Activated CD4-positive, alpha-beta T cell treated with anti-CD3 and anti-CD28 coated beads, Interleukin-2, amount 50 U/mL, for 1 hour (primary cell): ENCODE measurements at regions not wholly inside any gene's neighbourhood (a gene's known extent, or its start where the extent isn't known, plus 50 kb on each side); places are given as distances from the start of the nearest gene placed in this dataset.

Experiments used
- DNase-seq: peaks from one replicate; pipeline ENCODE4 v3.0.0-alpha.2; 2020

GRCh38 chr4:1508161-1509160 is 102.2 kb upstream of the NKX1-1 start:
- DNase-seq: no peak

DNA sequence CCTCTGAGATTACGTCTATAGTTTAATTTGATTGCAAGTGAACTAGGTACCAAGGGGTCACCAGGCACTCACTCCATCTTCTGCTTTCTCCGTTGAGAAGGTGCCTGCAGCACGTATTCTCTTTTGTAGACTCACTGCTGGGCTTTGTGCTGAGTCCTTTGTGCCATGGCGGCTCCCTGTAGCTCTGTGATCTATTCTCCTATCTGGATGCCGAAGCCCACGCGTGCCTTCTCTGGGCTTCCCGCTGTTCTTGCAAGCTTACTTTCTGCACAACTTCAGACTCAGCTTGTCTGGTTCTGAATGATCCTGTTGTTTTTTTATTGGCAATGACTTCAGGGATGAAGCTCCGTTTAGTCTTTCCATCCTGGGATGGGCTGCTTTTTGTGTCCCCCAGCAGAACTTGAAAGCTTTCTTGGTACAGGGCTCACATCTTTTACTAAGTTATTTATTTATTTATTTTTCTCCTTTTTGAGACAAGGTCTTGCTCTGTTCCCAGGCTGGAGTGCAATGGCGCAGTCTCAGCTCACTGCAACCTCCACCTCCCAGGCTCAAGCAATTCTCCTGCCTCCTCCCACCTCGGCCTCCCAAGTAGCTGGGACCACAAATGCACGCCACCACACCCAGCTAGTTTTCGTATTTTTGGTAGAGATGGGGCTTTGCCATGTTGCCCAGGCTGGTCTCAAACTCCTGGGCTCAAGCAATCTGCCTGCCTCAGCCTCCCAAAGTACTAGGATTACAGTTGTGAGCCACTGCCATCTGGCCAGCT is 100.9 kb upstream of the NKX1-1 start:
- DNase-seq: no peak

DNA sequence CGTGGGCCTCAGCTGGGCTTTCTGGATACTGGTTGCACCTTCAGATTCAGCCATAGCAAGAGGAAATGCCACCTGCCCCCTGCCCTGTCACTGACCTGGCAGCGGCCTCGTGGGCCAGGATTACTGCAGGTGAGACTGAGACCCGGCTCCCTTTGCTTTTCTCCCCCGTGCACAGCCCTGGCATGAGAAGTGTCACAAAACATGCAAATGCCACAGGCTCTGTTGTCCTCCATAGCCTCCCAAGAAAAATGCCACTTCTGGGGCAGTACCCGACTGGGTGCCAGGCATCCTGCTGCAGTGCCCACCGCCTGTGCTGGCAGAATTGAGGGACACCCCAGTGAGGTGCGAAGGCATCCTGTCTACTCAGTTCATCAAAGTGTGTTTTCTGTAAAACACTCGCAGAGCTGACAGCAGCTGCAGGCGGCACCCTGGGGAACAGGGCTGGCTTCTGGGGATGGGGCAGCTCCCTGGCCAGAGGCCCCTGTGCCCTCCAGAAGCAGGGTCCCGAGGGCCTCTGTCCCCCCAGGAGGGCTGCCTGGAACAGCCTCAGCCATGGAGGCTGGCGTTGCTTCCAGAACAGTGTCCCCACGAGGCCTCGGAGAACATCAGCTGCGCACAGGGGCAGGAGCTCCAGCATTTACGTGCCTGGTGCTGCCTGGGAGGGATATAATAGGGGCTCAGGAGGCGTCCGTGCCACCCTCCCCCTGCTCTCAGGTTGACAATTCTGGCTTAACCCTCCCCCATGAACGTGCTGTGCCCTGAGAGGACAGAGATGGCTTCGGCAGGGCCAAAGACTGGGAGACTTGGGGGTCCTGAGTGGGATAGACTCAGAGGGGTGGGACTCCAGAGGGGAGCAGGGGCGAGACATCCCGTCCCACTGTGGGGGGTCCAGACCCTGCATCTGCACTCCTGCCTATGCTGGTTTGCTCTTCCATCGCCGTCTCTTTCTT is 99.5 kb upstream of the NKX1-1 start:
- DNase-seq: no peak

DNA sequence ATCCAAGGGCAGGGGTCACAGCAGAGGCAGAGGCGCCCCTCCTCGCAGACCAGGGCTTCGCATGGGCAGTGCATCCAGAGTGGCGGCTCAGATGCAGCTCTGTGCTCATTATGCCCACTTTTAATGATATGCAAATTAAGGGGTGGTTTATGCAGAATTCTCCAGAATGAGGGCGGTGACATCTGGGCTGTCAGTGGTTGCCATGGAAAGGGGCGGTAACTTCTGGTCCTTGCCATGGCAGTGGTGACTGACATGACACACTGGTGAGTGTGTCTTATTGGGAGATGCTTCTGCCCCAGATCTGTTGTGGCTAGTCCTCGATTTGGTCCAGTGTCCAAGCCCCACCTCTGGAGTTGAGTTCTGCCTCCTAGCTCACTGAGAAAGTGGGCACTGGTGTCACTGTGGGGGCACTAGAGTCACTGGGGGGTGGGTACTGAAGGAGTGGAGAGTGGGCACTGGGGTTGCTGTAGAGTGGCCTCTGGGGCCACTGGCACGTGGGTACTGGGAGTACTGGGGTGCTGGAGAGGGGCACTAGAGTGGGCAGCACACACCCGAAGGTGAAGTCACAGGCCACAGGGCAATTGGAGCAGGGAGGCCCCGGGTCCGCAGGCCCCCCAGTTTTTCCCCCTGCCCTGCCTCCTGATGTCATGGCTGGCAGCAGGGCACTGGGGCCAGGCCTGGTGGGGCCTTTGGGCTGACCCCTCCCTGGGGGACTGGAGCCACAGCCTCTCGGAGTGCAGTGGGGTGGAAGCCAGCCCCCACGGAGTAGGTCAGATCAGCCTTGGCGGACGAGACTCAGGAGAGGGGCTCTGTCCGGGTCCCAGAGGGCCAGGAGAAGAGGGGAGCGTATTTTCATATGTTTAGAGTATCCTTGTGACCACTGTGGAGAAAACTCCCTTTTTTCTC is 98.6 kb upstream of the NKX1-1 start:
- DNase-seq: no peak

GRCh38 chr4:1503583-1504471 is 97.6 kb upstream of the NKX1-1 start:
- no peak for DNase-seq

DNA sequence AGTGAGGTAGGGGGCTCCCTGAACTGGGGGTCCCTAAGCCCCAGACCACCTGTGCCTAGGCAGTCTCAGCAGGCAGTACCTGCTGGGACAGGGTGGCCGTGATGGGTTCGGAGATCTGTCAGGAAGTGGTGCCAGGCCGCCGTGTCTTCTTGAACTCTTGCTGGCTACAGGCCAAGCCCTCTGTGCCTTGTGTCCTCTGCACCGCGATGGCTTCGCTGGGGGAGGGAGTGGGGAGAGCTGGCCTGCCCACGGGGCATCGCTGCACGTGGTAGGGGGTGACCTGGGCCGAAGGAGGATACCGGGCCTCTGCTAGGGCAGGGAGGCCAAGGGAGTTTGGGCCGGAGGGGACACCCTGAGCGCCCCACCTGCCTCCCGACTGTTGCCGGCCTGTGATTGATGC is 96.7 kb upstream of the NKX1-1 start:
- DNase-seq: no peak

GRCh38 chr4:1502501-1502886 is 96.3 kb upstream of the NKX1-1 start:
- DNase-seq: no peak

DNA sequence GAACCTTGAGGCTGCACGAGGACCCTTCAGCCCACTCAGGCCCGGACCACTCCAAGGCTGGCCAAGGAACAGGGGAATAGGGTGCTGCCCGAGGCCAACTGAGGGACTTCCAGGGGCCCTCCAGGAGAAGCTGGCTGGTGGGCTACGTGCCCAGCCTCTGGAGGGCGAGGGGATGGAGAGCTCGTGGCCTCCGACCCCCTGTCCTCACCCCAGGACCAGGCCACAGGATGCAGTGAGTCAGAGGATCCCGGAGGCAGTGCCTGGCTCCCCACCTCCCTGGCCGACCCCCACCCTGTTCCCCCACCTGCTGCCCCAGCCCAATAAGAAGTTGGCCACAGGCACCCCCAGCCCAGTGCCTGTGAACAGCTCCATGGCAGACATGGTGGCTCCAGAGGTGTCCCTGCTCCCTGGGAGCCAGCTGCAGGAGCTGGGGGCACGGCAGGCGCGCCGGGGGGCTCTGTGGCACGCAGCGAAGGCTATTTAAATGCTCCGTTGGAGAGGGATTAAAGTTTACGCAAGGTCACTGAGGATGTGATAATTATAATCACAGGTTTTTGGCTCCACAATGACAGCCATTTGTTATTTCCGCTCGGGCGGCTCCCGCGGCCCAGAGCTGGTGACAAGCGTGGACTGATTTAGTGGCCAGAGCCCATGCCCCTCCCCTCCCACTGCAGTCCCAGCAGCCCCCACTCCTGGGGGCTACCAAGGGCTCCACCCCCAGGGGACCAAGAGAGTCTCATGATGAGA is 95.7 kb upstream of the NKX1-1 start:
- DNase-seq: no peak

DNA sequence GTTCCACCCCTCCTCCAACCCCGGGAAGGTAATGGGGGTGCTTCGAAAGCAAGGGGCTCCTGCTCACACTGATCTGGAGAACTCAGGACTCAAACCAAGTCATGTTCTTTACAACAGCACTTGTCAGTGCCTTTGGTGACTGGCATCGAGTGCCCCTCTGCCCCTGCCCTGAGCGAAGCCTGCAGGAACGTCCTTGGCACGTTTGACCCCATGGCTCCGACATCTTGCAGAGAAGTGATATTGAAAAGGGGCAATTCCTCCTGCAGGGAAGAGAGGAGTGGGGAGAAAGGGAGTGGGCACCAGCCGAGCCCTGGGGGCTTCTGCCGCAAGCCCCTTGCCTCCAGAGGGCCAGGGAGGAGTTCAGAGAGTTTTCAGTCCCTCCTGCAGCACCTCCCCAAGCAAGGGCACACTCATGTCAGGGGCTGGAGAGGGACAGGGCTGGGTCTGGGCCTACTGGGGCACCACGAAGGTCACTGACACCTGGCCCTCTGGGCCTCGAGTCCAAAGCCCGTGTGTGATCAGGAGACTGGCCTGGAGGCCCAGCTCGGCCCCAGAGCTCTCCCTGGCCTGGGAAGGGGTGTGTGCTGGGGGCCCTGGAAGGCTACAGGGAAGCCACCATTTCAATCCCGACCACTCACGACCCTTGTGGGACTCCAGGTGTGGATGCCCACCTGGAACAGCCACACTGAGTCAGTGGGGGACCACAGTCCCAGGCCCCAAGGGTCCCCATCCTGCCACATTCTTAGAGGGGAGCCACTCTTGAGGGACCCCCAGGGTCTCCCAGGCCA is 94.9 kb upstream of the NKX1-1 start:
- no peak for DNase-seq

DNA sequence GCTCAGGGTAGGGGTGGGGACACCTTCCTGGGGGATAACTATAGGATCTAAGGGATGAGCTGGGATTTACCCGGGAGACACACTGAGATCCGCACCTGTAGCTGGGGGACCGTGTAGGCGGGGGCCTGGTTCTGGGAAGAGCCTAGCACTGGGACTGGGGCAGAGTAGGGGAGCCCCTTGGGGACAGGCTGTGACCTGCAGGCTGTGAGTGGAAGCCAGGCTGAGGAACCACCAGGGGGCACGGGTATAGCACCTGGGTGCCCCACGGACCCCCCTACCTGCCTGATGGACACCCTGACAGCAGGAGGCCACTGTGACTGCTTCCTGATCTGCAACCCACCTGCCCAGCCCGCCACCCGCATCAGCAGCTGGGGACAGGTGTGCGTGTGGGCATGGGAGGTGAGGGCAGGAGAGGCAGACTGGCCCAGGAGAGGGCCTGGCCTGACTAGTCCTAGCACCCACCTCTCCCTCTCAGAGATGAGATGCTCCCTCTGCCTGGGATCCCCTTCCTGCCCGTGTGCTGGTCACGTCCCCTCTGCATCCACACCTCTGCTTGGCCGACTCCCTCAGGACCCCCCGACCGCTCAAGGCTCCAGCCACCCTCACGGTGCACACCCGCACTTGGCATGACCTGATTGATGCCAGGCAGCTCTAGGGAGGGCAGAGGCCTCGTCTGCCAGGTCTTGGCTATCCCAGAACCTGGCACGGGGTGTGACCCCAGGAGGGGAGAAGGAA is 94.2 kb upstream of the NKX1-1 start:
- no peak for DNase-seq

GRCh38 chr4:1499465-1499864 is 93.2 kb upstream of the NKX1-1 start:
- DNase-seq: no peak

DNA sequence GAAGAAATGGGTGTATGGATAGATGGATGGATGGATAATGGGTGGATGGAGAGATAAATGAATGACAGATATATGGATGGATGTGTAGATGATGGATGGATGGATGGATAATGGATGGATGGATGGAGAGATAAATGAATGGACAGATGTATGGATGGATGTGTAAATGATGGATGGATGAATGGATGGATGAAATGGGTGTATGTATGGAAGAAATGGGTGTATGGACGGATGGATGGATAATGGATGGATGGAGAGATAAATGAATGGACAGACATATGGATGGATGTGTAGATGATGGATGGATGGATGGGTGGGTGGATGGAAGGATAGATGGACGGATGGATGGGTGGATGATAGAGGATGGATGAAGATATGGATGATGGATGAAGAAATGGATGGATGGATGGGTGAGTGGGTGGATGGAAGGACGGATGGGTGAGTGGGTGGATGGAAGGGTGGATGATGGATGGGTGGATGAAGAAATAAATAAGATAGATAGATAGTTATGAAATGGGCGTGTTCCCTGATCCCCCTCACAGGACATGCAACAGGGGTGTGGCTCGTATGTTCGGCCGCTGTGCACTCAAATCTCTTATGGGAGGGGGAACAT is 91.1 kb upstream of the NKX1-1 start:
- no peak for DNase-seq

DNA sequence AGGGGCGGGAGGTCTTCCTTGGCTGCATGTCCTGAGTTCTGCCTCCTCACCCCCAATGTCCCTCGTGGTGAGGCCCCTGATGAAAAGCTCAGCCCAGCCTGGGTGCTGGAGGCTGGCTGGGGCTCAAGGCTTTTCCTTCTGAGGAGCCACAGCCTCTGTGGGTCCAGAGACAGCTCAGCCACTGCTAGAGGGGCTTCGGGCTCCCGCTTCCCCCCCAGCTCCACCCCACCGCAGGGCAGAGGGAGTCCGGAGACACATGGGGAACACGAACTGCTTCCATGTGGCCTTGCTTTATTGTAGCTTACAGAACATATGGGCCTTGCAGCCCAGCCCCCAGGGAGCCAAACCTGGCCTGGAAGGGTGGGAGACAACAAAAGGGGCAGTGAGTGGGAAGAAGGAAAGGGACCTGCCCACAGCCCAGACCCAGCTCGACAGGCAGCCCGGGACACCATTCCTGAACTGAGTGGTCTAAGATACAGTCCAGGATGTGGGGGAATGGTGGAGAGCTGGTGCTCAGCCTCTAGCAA is 89.9 kb upstream of the NKX1-1 start:
- DNase-seq: no peak

DNA sequence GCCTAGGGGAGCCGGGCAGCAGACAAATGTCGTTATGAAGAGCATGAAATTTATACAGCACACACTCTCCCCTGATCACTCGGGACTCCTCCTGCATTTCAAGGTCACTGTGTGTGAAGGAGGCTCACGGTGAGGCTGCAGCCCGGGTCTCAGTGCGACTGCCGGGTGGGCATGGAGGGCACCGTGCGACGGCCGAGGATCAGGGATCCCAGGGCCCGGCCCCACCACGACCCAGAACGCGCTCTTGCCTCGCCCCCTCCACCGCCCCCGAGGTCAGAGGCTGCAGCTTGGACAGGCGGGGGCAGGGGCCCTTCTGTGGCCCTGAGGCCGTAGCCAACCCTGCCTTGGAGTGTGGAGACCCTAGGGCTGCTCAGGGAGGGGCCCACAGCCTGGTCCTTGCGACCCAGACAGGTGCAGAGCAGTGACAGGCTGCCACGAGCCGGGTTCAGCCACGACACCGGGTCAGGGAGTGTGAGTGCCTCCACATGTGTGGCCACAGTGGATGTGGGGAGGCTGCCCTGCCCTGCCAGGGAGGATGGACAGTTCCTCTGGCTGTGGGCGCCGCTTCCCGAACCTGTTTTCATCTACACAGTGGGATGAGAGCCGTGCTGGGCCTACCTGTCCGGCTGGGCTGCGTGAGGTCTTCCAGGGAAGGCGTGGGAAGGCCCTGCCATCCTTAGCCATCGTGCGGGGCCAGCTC is 89.3 kb upstream of the NKX1-1 start:
- no peak for DNase-seq

DNA sequence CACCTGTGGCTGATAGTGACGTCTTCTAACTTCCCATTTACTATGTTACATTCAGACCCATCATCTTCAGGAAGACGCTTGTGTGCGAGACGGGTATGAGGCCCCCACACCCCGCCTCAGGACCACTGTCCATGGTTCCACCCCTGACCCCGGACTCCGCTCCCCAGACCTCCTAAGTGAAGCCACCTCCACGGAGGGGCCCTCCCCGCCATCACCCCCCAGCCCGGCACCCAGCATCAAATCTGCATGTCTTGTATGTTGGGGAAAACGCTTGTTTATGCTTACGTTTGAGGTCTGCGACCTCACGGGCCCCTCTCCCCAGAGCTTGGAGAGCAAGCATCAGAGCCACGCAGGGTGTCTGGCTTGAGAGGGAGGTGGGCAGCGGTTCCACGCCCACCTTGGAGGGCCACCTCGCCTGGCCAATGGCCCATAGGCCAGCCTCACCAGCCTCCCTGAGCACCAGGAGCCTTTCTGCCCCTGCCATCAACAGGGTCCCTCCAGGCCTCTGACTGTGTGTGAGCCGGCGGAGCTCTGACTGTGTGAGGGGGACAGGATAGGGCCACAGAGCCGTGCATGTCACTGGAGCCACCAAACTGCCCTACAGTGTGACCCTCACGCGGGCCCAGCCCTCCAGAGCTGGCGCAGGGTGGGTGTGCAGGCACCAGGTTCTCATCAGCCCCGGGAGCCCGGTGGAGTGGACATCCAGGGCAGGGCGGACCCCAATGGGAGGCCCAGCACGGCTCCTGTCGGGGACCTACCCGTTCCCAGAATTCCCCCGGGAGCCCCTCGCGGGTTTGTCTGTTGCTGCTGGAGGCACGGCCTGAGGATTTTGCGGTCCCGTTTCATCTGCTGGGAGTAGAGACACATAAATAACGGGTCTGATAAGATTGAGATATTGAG is 88.4 kb upstream of the NKX1-1 start:
- no peak for DNase-seq
